ENCODE measurements at regions not wholly inside any gene's neighbourhood (a gene's known extent, or its start where the extent isn't known, plus 50 kb on each side); places are given as distances from the start of the nearest gene placed in this dataset.
"Not testable (repeated sequence)": the region's sequence is repeated elsewhere in the genome, so short reads cannot be mapped to it uniquely, and the experiment has no call there.

GRCh38 chr11:38648604-38649003, 2050.6 kb upstream of the RAG2 start:
- Histone ChIP-seq H3K36me3 (no peaks in the 10 kb centered on the region), H3K27ac (no peak overlapping the region), H3K4me3 (no peak overlapping the region), H3K4me1 (no peaks in the 10 kb centered on the region), H3K9me3 (no peaks in the 10 kb centered on the region), H3K27me3 (no peaks in the 10 kb centered on the region)
- no peak for DNase-seq
- TF ChIP-seq CTCF (IDR thresholded peaks at IDR 0.05) (no peak), POLR2A (IDR thresholded peaks at IDR 0.05) (no peak)
- intact Hi-C loops (cut with DNase I; ENCODE audit: low total_unique reads): no loop called here

DNA sequence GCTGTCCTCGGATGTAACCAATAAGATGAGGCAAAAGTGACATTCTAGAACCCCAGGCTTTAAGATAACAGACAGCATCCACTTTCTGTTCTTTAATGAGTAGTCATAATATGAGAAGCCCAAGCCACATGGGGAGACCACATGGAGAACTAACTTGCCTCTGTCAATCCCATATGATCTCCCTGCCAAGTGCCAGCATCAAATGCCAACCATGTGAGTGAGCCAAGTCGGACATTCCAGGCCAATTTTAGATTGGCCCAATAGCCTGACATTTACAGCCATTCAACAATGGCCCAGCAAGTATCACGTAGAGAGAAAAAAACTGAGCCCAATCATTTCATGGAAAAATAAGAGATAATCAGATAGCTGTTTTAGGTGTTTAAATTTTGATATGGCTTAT, 2048.3 kb upstream of the RAG2 start:
- Histone ChIP-seq H3K27ac (no peak overlapping the region), H3K27me3 (no peaks in the 10 kb centered on the region), H3K4me3 (no peak overlapping the region), H3K9me3 (no peaks in the 10 kb centered on the region), H3K36me3 (no peaks in the 10 kb centered on the region), H3K4me1 (no peaks in the 10 kb centered on the region)
- intact Hi-C loops (cut with DNase I; ENCODE audit: low total_unique reads): no loop called here
- no peak for TF ChIP-seq CTCF (IDR thresholded peaks at IDR 0.05)
- no peak for TF ChIP-seq POLR2A (IDR thresholded peaks at IDR 0.05)
- DNase-seq: no peak

GRCh38 chr11:38640854-38641253, 2042.8 kb upstream of the RAG2 start:
- H3K4me3 ChIP-seq: no peak overlapping the region
- no peak for TF ChIP-seq POLR2A (IDR thresholded peaks at IDR 0.05)
- intact Hi-C loops (cut with DNase I; ENCODE audit: low total_unique reads): no loop called here

DNA sequence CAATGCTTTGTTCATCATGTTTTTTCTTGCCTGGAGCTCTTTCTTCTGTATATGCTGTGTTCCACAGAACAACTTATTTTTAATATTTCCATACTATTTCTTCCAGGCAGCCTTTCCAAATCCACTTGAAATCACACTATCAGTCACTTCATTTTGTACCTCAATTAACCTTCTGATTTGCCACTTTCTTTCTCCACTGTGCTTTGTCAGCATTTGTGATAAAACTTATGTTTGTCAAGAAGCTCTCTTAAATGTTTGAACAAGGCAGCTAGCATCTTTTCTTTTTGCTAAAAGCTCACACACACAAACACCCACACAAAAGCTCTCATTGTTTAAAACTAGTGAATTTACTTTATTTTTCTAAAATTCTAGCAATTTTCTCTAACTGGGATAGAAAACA, 2014.7 kb upstream of the RAG2 start:
- H3K36me3 ChIP-seq: no peaks in the 10 kb centered on the region

More at GRCh38 chr11:38640854-38641253, 2042.8 kb upstream of the RAG2 start:
- Histone ChIP-seq H3K9me3 (no peaks in the 10 kb centered on the region), H3K27ac (no peak overlapping the region), H3K36me3 (no peaks in the 10 kb centered on the region), H3K27me3 (no peaks in the 10 kb centered on the region), H3K4me1 (no peaks in the 10 kb centered on the region)
- DNase-seq: no peak

GRCh38 chr11:38601371-38601770, 2003.3 kb upstream of the RAG2 start:
- H3K4me3 ChIP-seq; H3K4me1 ChIP-seq; DNase-seq; intact Hi-C loops (cut with DNase I; ENCODE audit: low total_unique reads); H3K27me3 ChIP-seq; H3K9me3 ChIP-seq; H3K27ac ChIP-seq; H3K36me3 ChIP-seq: not testable (repeated sequence)

More for the DNA sequence above, 2014.7 kb upstream of the RAG2 start:
- Histone ChIP-seq H3K9me3 (no peaks in the 10 kb centered on the region), H3K4me3 (no peak overlapping the region), H3K4me1 (no peaks in the 10 kb centered on the region), H3K27me3 (peaks cover 0 to 3% of the 10 kb centered on the region in 2 donors), H3K27ac (no peak overlapping the region)
- no peak for DNase-seq
- intact Hi-C loops (cut with DNase I; ENCODE audit: low total_unique reads): no loop called here
- TF ChIP-seq POLR2A (IDR thresholded peaks at IDR 0.05) (no peak), CTCF (IDR thresholded peaks at IDR 0.05) (no peak)

- intact Hi-C loops (cut with DNase I; ENCODE audit: low total_unique reads): no loop called here
- Histone ChIP-seq H3K36me3 (no peaks in the 10 kb centered on the region), H3K27ac (no peak overlapping the region), H3K4me1 (no peaks in the 10 kb centered on the region), H3K27me3 (no peaks in the 10 kb centered on the region), H3K4me3 (no peak overlapping the region), H3K9me3 (no peaks in the 10 kb centered on the region)
- no peak for TF ChIP-seq POLR2A (IDR thresholded peaks at IDR 0.05)
- no peak for DNase-seq
Observed at GRCh38 chr11:38598418-38598817, 2000.4 kb upstream of the RAG2 start.

- intact Hi-C loops (cut with DNase I; ENCODE audit: low total_unique reads); H3K4me3 ChIP-seq: not testable (repeated sequence)
Observed at GRCh38 chr11:38595359-38596016, 1997.5 kb upstream of the RAG2 start.

More at GRCh38 chr11:38595359-38596016, 1997.5 kb upstream of the RAG2 start:
- H3K4me1 ChIP-seq, DNase-seq, H3K9me3 ChIP-seq, H3K27ac ChIP-seq, H3K36me3 ChIP-seq, H3K27me3 ChIP-seq: not testable (repeated sequence)

All from uterus (tissue), 3 donors.